Stomach (tissue), 4 donors: ENCODE measurements at regions not wholly inside any gene's neighbourhood (a gene's known extent, or its start where the extent isn't known, plus 50 kb on each side); places are given as distances from the start of the nearest gene placed in this dataset.

Source experiments
- EP300 ChIP-seq: sonication (generic); formaldehyde crosslinking; IDR thresholded peaks from one replicate; pipeline ENCODE4 v1.6.1; 2017; ENCODE audit warnings: antibody characterized with exemption
- POLR2AphosphoS5 ChIP-seq, 3 donors: sonication (generic); formaldehyde crosslinking; IDR thresholded peaks; one replicate each; pipeline ENCODE4 v1.6.1; 2016; ENCODE audit warnings: antibody characterized with exemption in 3 of 3

GRCh38 chr5:2914022-2914661 lies 162.7 kb upstream of the IRX2 start:
- TF ChIP-seq EP300 (no peak), POLR2AphosphoS5 (IDR thresholded peaks at IDR 0.05) (no peak)
